ENCODE measurements at regions not wholly inside any gene's neighbourhood (a gene's known extent, or its start where the extent isn't known, plus 50 kb on each side); places are given as distances from the start of the nearest gene placed in this dataset.

GRCh38 chr21:20108016-20108415 lies 890.2 kb upstream of the NCAM2 start:
- TF ChIP-seq CEBPB (IDR thresholded peaks at IDR 0.05) (no peak), TAF1 (IDR thresholded peaks at IDR 0.05; ENCODE audit: low read depth) (no peak), RAD21 (IDR thresholded peaks at IDR 0.05; ENCODE audit: low read depth) (no peak), YY1 (IDR thresholded peaks at IDR 0.05; ENCODE audit: low read depth) (no peak), NFIC (IDR thresholded peaks at IDR 0.05) (no peak), TEAD4 (IDR thresholded peaks at IDR 0.05) (no peak), TCF12 (IDR thresholded peaks at IDR 0.05; ENCODE audit: low read depth) (no peak), ZBTB7A (IDR thresholded peaks at IDR 0.05; ENCODE audit: low read depth) (no peak), FOXM1 (IDR thresholded peaks at IDR 0.05; ENCODE audit: borderline replicate concordance, low read depth) (no peak)
- TF ChIP-seq, protein P1, sequence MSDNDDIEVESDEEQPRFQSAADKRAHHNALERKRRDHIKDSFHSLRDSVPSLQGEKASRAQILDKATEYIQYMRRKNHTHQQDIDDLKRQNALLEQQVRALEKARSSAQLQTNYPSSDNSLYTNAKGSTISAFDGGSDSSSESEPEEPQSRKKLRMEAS (IDR thresholded peaks at IDR 0.05): no peak
- TF ChIP-seq, protein P2, sequence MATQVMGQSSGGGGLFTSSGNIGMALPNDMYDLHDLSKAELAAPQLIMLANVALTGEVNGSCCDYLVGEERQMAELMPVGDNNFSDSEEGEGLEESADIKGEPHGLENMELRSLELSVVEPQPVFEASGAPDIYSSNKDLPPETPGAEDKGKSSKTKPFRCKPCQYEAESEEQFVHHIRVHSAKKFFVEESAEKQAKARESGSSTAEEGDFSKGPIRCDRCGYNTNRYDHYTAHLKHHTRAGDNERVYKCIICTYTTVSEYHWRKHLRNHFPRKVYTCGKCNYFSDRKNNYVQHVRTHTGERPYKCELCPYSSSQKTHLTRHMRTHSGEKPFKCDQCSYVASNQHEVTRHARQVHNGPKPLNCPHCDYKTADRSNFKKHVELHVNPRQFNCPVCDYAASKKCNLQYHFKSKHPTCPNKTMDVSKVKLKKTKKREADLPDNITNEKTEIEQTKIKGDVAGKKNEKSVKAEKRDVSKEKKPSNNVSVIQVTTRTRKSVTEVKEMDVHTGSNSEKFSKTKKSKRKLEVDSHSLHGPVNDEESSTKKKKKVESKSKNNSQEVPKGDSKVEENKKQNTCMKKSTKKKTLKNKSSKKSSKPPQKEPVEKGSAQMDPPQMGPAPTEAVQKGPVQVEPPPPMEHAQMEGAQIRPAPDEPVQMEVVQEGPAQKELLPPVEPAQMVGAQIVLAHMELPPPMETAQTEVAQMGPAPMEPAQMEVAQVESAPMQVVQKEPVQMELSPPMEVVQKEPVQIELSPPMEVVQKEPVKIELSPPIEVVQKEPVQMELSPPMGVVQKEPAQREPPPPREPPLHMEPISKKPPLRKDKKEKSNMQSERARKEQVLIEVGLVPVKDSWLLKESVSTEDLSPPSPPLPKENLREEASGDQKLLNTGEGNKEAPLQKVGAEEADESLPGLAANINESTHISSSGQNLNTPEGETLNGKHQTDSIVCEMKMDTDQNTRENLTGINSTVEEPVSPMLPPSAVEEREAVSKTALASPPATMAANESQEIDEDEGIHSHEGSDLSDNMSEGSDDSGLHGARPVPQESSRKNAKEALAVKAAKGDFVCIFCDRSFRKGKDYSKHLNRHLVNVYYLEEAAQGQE (IDR thresholded peaks at IDR 0.05; ENCODE audit: low read depth): no peak
